Suprapubic skin (tissue), 4 donors: ENCODE measurements at regions not wholly inside any gene's neighbourhood (a gene's known extent, or its start where the extent isn't known, plus 50 kb on each side); places are given as distances from the start of the nearest gene placed in this dataset.

Experiments used
- DNase-seq, 2 donors: peaks; one replicate each; pipeline ENCODE4 v3.0.0-alpha.2; 2019; ENCODE audit warnings: low spot score in 2 of 2
- H3K27ac ChIP-seq: fragments of 200-600 bp; sonication (generic); one replicate; pipeline ENCODE4 v1.5.1; 2019
- H3K27me3 ChIP-seq: fragments of 200-600 bp; sonication (generic); one replicate; pipeline ENCODE4 v1.5.1; 2019
- H3K36me3 ChIP-seq: fragments of 200-600 bp; sonication (generic); one replicate; pipeline ENCODE4 v1.5.1; 2019
- H3K4me1 ChIP-seq: fragments of 200-600 bp; sonication (generic); one replicate; pipeline ENCODE4 v1.5.1; 2019
- H3K4me3 ChIP-seq: fragments of 200-600 bp; sonication (generic); one replicate; pipeline ENCODE4 v1.5.1; 2019; ENCODE audit warnings: mild to moderate bottlenecking
- H3K9me3 ChIP-seq: fragments of 200-600 bp; sonication (generic); one replicate; pipeline ENCODE4 v1.5.1; 2019
- EP300 ChIP-seq: sonication (generic); formaldehyde crosslinking; IDR thresholded peaks from one replicate; pipeline ENCODE4 v1.6.1; 2017; ENCODE audit warnings: antibody characterized with exemption
- POLR2A ChIP-seq, 2 donors: fragments of 450-650 bp; IDR thresholded peaks; one replicate each; pipeline ENCODE4 v1.6.1; 2017; ENCODE audit warnings: antibody characterized with exemption in 2 of 2, mild to moderate bottlenecking in 2 of 2, moderate library complexity in 2 of 2
- POLR2AphosphoS5 ChIP-seq, 3 donors: sonication (generic); formaldehyde crosslinking; IDR thresholded peaks; one replicate each; pipeline ENCODE4 v1.6.1; 2017; ENCODE audit warnings: antibody characterized with exemption in 3 of 3
- WGBS: methylation state at CpG from one replicate; pipeline ENCODE4 v1.1.5; 2018; 5-methylcytosine and 5-hydroxymethylcytosine counted together
- TF ChIP-seq, protein P1 (sequence below), 2 donors: fragments of 200-600 bp in 1 of 2; fragments of 450-650 bp in 1 of 2; sonication (generic) in 1 of 2; IDR thresholded peaks; one replicate each; pipeline ENCODE4 v1.5.1; 2016 to 2019; ENCODE audit warnings: antibody characterized with exemption in 2 of 2, mild to moderate bottlenecking in 1 of 2, moderate library complexity in 1 of 2

DNA sequence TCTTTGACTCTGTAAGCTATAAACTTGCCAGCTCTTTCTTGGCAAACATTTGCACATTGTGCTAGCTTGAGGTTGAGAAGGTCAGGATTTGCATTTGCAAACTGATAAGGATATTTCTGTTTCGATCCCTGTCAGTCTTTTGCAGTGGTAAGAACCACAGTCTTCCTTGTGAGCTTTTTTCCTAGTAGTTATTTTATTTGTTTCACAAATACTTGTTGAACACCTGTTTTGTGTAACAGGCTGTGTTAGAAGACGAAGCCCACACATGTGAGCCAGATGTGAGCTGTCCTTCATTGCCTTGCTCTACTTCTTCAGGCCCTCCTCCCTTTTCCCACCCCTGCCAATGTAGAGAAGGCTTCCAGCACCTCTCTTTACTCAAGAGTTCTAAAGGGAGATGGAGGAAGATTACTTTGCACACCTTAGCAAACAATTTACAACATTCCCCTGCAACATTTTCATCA lies 327.0 kb upstream of the KLF4 start:
- TF ChIP-seq POLR2AphosphoS5 (IDR thresholded peaks at IDR 0.05) (no peak), POLR2A (IDR thresholded peaks at IDR 0.05) (no peak), EP300 (no peak)
- TF ChIP-seq, protein P1, sequence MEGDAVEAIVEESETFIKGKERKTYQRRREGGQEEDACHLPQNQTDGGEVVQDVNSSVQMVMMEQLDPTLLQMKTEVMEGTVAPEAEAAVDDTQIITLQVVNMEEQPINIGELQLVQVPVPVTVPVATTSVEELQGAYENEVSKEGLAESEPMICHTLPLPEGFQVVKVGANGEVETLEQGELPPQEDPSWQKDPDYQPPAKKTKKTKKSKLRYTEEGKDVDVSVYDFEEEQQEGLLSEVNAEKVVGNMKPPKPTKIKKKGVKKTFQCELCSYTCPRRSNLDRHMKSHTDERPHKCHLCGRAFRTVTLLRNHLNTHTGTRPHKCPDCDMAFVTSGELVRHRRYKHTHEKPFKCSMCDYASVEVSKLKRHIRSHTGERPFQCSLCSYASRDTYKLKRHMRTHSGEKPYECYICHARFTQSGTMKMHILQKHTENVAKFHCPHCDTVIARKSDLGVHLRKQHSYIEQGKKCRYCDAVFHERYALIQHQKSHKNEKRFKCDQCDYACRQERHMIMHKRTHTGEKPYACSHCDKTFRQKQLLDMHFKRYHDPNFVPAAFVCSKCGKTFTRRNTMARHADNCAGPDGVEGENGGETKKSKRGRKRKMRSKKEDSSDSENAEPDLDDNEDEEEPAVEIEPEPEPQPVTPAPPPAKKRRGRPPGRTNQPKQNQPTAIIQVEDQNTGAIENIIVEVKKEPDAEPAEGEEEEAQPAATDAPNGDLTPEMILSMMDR (IDR thresholded peaks at IDR 0.05): no peak
- Histone ChIP-seq H3K27ac (no peak overlapping the region), H3K36me3 (no peaks in the 10 kb centered on the region), H3K9me3 (no peaks in the 10 kb centered on the region), H3K4me1 (no peaks in the 10 kb centered on the region), H3K4me3 (no peak overlapping the region), H3K27me3 (no peaks in the 10 kb centered on the region)
- DNase-seq: no peak
- WGBS: 58% methylated on average over 2 of the region's 2 CpGs

DNA sequence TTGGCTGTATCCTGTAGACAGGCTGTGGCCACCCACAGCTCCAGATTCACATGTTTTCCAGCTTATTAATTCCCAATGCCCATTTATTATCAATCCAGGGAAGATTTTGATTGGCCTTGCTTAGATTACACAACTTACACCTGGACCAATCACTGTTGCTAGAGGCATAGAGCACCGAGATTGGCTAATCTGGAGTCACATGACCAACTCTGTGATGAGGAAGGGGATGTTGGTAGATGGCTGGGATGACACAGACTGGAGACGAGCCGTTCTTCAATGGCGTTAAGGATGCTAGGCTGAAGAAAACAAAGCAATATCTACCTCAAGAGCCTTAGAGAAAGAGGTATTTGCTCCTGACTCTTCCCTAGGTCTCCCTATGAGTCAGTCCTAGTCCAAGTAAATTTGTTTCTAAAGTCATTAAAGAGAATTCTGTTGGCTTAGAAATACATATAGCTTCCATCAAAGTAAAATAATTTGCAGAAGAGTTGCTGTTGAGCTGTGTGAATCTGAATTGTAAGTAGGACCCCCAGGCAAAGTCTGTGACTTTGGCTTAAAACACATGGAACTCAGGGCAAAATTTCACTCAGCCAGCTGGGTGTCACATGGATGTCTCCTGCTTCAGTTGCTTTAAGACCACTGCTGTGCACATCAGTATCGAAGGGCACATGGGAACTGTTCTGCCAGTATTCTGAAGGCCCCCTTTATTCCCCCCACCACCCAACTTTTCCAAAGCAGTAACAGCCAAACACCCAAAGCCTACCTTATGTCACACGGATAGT lies 326.4 kb upstream of the KLF4 start:
- H3K27ac ChIP-seq: no peak overlapping the region
- no peaks in the 10 kb centered on the region for H3K4me1 ChIP-seq
- H3K27me3 ChIP-seq: no peaks in the 10 kb centered on the region
- no peaks in the 10 kb centered on the region for H3K9me3 ChIP-seq
- no peaks in the 10 kb centered on the region for H3K36me3 ChIP-seq
- TF ChIP-seq POLR2AphosphoS5 (IDR thresholded peaks at IDR 0.05): no peak
- TF ChIP-seq, protein P1 (IDR thresholded peaks at IDR 0.05): no peak
- TF ChIP-seq POLR2A (IDR thresholded peaks at IDR 0.05): no peak
- TF ChIP-seq EP300: no peak
- H3K4me3 ChIP-seq: no peak overlapping the region
- no peak for DNase-seq
- 81% methylated on average over 6 of the region's 6 CpGs for WGBS

DNA sequence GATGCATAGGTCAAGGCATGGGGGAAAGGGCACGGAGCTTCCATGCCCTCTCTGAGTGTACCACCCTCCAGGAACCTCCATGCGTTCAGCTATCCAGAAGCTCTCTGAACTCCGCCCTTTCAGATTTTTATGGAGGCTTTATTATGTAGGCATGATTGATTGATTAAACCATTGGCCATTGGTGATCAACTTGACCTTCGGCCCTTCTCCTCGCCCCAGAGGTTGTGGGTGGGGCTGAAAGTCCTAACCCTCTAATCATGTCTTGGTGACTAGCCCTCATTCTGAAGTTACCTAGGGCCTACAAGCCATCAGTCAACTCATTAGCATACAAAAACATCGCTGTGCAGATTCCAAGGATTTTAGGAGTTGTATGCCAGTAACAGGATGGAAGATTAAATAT lies 323.7 kb upstream of the KLF4 start:
- WGBS: 98% methylated on average over 6 of the region's 6 CpGs
- no peaks in the 10 kb centered on the region for H3K9me3 ChIP-seq
- TF ChIP-seq, protein P1 (IDR thresholded peaks at IDR 0.05): no peak
- TF ChIP-seq POLR2A (IDR thresholded peaks at IDR 0.05) (no peak), POLR2AphosphoS5 (IDR thresholded peaks at IDR 0.05) (no peak), EP300 (no peak)
- H3K4me1 ChIP-seq: no peaks in the 10 kb centered on the region
- H3K27ac ChIP-seq: no peak overlapping the region
- H3K4me3 ChIP-seq: no peak overlapping the region
- H3K27me3 ChIP-seq: no peaks in the 10 kb centered on the region
- no peaks in the 10 kb centered on the region for H3K36me3 ChIP-seq
- DNase-seq: no peak

DNA sequence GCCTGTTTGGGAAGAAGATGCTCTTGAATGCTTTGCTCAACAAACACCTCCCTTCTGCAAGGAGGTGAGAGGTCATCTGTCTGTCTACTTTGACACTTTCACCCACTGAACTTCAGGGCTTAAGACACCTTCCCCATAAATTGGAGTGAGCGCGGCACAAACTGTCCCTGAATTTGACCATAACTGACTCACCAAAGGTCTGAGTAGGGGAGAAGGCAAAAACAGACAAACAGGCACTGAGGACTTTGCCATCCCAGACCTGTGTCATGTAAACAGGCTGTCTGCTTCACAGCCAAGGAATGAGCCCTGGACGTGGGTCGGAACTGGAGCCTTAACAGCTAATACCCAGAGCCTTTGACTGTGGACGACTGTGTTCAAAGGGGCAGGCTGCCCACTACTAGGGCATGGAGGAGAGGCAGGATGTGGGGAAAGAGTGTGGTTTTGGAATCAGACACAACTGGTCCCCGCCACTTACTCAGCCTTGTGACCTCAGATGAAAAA lies 320.9 kb upstream of the KLF4 start:
- no peak overlapping the region for H3K4me3 ChIP-seq
- H3K36me3 ChIP-seq: no peaks in the 10 kb centered on the region
- no peak overlapping the region for H3K27ac ChIP-seq
- no peak for TF ChIP-seq POLR2A (IDR thresholded peaks at IDR 0.05)
- TF ChIP-seq POLR2AphosphoS5 (IDR thresholded peaks at IDR 0.05): no peak
- TF ChIP-seq, protein P1 (IDR thresholded peaks at IDR 0.05): no peak
- no peak for TF ChIP-seq EP300
- DNase-seq: no peak
- H3K27me3 ChIP-seq: no peaks in the 10 kb centered on the region
- H3K4me1 ChIP-seq: no peaks in the 10 kb centered on the region
- 92% methylated on average over 6 of the region's 6 CpGs for WGBS
- no peaks in the 10 kb centered on the region for H3K9me3 ChIP-seq

DNA sequence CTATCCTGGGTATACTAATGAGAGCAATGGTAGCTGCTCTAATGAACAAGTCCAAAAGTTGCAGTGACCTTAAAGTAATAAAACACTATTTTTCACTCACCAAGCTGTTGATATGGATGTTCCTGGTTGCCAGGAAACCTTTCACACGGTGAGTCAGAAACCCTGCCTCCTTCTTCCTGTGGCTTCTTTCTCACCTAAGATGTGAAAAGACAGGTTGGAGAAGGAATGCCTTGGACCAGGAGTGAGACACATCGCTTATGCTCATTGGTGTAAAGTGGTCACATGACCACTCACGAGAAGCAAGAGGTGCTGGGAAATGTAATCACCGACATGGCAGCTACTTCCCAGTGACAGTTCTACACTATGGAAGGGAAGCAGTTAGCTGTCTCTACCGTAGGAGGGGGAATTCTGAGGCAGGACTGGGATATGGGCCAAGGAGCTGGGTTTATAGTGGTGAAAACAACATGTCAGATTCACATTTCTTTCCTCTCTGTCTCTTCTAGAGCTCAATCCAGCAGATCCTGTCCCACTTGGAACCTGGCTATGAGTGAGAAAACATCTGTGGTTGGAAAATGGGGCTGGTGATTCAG lies 320.4 kb upstream of the KLF4 start:
- TF ChIP-seq POLR2A (IDR thresholded peaks at IDR 0.05): no peak
- TF ChIP-seq EP300: no peak
- TF ChIP-seq, protein P1 (IDR thresholded peaks at IDR 0.05): no peak
- no peak for TF ChIP-seq POLR2AphosphoS5 (IDR thresholded peaks at IDR 0.05)
- 49% methylated on average over 5 of the region's 5 CpGs for WGBS
- Histone ChIP-seq H3K4me1 (no peaks in the 10 kb centered on the region), H3K9me3 (no peaks in the 10 kb centered on the region), H3K4me3 (no peak overlapping the region), H3K27me3 (no peaks in the 10 kb centered on the region), H3K36me3 (no peaks in the 10 kb centered on the region), H3K27ac (no peak overlapping the region)
- no peak for DNase-seq
